ENCODE measurements at regions not wholly inside any gene's neighbourhood (a gene's known extent, or its start where the extent isn't known, plus 50 kb on each side); places are given as distances from the start of the nearest gene placed in this dataset.

GRCh38 chr17:53141280-53141679 lies 681.4 kb upstream of the KIF2B start:
- 60 to 64% methylated on average over 3 of the region's 3 CpGs for WGBS, 2 donors
- H3K27ac ChIP-seq, result no peak overlapping the region
- DNase-seq, result no peak
- intact Hi-C loops (cut with DNase I), result no loop called here
- no peaks in the 10 kb centered on the region for H3K9me3 ChIP-seq
- H3K27me3 ChIP-seq, result no peaks in the 10 kb centered on the region
- TF ChIP-seq POLR2A (IDR thresholded peaks at IDR 0.05), result no peak
- TF ChIP-seq CTCF (IDR thresholded peaks at IDR 0.05), result no peak
- no peaks in the 10 kb centered on the region for H3K4me1 ChIP-seq
- no peaks in the 10 kb centered on the region for H3K36me3 ChIP-seq
- H3K4me3 ChIP-seq (replicated peaks in 1 of 3), result no peak overlapping the region

GRCh38 chr17:53137869-53138268 lies 684.9 kb upstream of the KIF2B start:
- no peaks in the 10 kb centered on the region for H3K27me3 ChIP-seq
- H3K9me3 ChIP-seq, result no peaks in the 10 kb centered on the region
- no peak overlapping the region for H3K27ac ChIP-seq
- H3K4me3 ChIP-seq (replicated peaks in 1 of 3), result no peak overlapping the region
- no peak for DNase-seq
- intact Hi-C loops (cut with DNase I), result no loop called here
- no peaks in the 10 kb centered on the region for H3K4me1 ChIP-seq
- H3K36me3 ChIP-seq, result no peaks in the 10 kb centered on the region
- TF ChIP-seq CTCF (IDR thresholded peaks at IDR 0.05) (no peak), POLR2A (IDR thresholded peaks at IDR 0.05) (no peak)

- Histone ChIP-seq H3K9me3 (no peaks in the 10 kb centered on the region), H3K27ac (no peak overlapping the region), H3K4me1 (no peaks in the 10 kb centered on the region), H3K4me3 (replicated peaks in 1 of 3) (no peak overlapping the region), H3K36me3 (no peaks in the 10 kb centered on the region), H3K27me3 (no peaks in the 10 kb centered on the region)
- no peak for DNase-seq
- intact Hi-C loops (cut with DNase I), result no loop called here
- WGBS, 2 donors, result 81 to 87% methylated on average over 3 of the region's 3 CpGs
- TF ChIP-seq CTCF (IDR thresholded peaks at IDR 0.05) (no peak), POLR2A (IDR thresholded peaks at IDR 0.05) (no peak)
These were observed 686.8 kb upstream of the KIF2B start for GRCh38 chr17:53135969-53136368.

GRCh38 chr17:53134548-53134947 lies 688.2 kb upstream of the KIF2B start:
- WGBS, 2 donors, result 81% methylated on average over 5 of the region's 5 CpGs
- TF ChIP-seq POLR2A (IDR thresholded peaks at IDR 0.05), result no peak
- no peak for TF ChIP-seq CTCF (IDR thresholded peaks at IDR 0.05)

GRCh38 chr17:53133876-53134275 lies 688.9 kb upstream of the KIF2B start:
- intact Hi-C loops (cut with DNase I), result no loop called here
- H3K27ac ChIP-seq, result no peak overlapping the region
- H3K36me3 ChIP-seq, result no peaks in the 10 kb centered on the region
- DNase-seq, result no peak
- no peaks in the 10 kb centered on the region for H3K4me1 ChIP-seq
- no peaks in the 10 kb centered on the region for H3K9me3 ChIP-seq
- H3K27me3 ChIP-seq, result no peaks in the 10 kb centered on the region
- TF ChIP-seq CTCF (IDR thresholded peaks at IDR 0.05), result no peak
- no peak for TF ChIP-seq POLR2A (IDR thresholded peaks at IDR 0.05)
- H3K4me3 ChIP-seq (replicated peaks in 1 of 3), result no peak overlapping the region
- WGBS, 2 donors, result 57 to 59% methylated on average over 5 of the region's 5 CpGs

More at GRCh38 chr17:53134548-53134947, 688.2 kb upstream of the KIF2B start:
- H3K9me3 ChIP-seq, result no peaks in the 10 kb centered on the region
- no peak for DNase-seq
- H3K36me3 ChIP-seq, result no peaks in the 10 kb centered on the region
- H3K4me1 ChIP-seq, result no peaks in the 10 kb centered on the region
- no peak overlapping the region for H3K27ac ChIP-seq
- no peak overlapping the region for H3K4me3 ChIP-seq (replicated peaks in 1 of 3)
- H3K27me3 ChIP-seq, result no peaks in the 10 kb centered on the region
- intact Hi-C loops (cut with DNase I), result no loop called here

All from thyroid gland (tissue), 4 donors.